ENCODE measurements at regions not wholly inside any gene's neighbourhood (a gene's known extent, or its start where the extent isn't known, plus 50 kb on each side); places are given as distances from the start of the nearest gene placed in this dataset.

GRCh38 chr15:77855871-77856270, 221.6 kb downstream of the TBC1D2B start:
- DNase-seq (ENCODE audit: low spot score in 2 of 2) = no peak
- WGBS, 2 donors = 85 to 93% methylated on average over 3 of the region's 3 CpGs

GRCh38 chr15:77854980-77855379, 222.3 kb upstream of the LINGO1 start:
- Histone ChIP-seq H3K27ac (no peak overlapping the region), H3K4me3 (no peak overlapping the region), H3K36me3 (no peaks in the 10 kb centered on the region), H3K4me1 (peaks cover 0 to 6% (median 0%) of the 10 kb centered on the region in 4 donors), H3K9me3 (peaks cover 0 to 15% (median 3%) of the 10 kb centered on the region in 4 donors), H3K27me3 (peaks cover 0 to 8% of the 10 kb centered on the region in 2 donors)
- TF ChIP-seq EP300 (IDR thresholded peaks at IDR 0.05) (no peak), CTCF (IDR thresholded peaks at IDR 0.05) (no peak), POLR2A (IDR thresholded peaks at IDR 0.05) (no peak)
- DNase-seq (ENCODE audit: low spot score in 2 of 2) = no peak

More at GRCh38 chr15:77855871-77856270, 221.6 kb downstream of the TBC1D2B start:
- H3K9me3 ChIP-seq = peaks cover 0 to 6% (median 0%) of the 10 kb centered on the region in 4 donors
- H3K4me1 ChIP-seq = peaks cover 0 to 6% (median 0%) of the 10 kb centered on the region in 4 donors
- H3K27ac ChIP-seq = no peak overlapping the region
- H3K36me3 ChIP-seq = no peaks in the 10 kb centered on the region
- no peak overlapping the region for H3K4me3 ChIP-seq
- TF ChIP-seq CTCF (IDR thresholded peaks at IDR 0.05) = no peak
- H3K27me3 ChIP-seq = peaks cover 0 to 8% of the 10 kb centered on the region in 2 donors

DNA sequence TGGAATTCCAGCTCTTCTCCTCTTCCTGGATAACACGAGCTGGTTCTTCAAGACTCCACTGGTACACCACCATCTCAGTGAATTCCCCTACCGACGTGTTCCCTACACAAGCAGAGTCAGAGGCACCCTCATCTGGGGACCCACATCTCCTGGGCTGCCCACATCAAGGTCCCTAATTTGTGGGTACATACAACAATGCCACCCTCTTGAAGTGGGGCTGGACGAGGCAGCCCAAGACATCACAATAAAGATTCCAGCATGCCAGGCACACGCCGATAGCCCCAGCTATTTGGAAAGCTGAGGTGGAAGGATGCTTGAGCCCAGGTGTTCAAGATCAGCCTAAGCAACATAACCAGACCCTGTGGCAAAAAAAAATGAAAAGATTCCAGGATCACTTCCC, 221.2 kb upstream of the LINGO1 start:
- H3K4me3 ChIP-seq = no peak overlapping the region
- H3K36me3 ChIP-seq = no peaks in the 10 kb centered on the region
- H3K27ac ChIP-seq = no peak overlapping the region
- H3K27me3 ChIP-seq = peaks cover 0 to 10% of the 10 kb centered on the region in 2 donors
- 92 to 93% methylated on average over 6 of the region's 6 CpGs for WGBS, 2 donors
- no peak for TF ChIP-seq EP300 (IDR thresholded peaks at IDR 0.05)
- no peak for TF ChIP-seq CTCF (IDR thresholded peaks at IDR 0.05)
- TF ChIP-seq POLR2A (IDR thresholded peaks at IDR 0.05) = no peak
- DNase-seq (ENCODE audit: low spot score in 2 of 2) = no peak
- peaks cover 0 to 24% (median 3%) of the 10 kb centered on the region in 4 donors for H3K9me3 ChIP-seq
- peaks cover 0 to 6% (median 0%) of the 10 kb centered on the region in 4 donors for H3K4me1 ChIP-seq

DNA sequence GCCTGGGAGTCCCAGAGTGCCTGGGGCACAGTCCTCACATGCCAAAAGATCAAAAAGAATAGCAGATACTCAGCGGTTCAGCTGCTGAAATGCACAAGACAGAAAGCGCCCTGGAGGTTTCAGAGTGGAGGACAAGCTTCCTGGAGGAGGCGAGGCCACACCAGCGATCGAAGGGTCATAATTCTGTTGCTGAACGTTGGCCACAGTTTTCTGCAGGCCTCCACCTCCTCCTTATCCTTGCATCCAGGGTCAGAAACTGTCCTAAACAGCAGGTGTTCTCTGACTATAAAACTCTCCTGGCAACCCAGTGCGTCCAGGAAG, 220.3 kb upstream of the LINGO1 start:
- DNase-seq (ENCODE audit: low spot score in 2 of 2) = no peak
- no peak overlapping the region for H3K4me3 ChIP-seq
- H3K27me3 ChIP-seq = peaks cover 0 to 14% of the 10 kb centered on the region in 2 donors
- no peak overlapping the region for H3K27ac ChIP-seq
- H3K9me3 ChIP-seq = peaks cover 0 to 25% (median 3%) of the 10 kb centered on the region in 4 donors
- peaks cover 0 to 6% (median 0%) of the 10 kb centered on the region in 4 donors for H3K4me1 ChIP-seq
- no peaks in the 10 kb centered on the region for H3K36me3 ChIP-seq
- TF ChIP-seq CTCF (IDR thresholded peaks at IDR 0.05) = no peak
- no peak for TF ChIP-seq POLR2A (IDR thresholded peaks at IDR 0.05)
- TF ChIP-seq EP300 (IDR thresholded peaks at IDR 0.05) = no peak
- whole genome bisulfite sequencing, 2 donors = 52 to 54% methylated on average over 7 of the region's 7 CpGs

DNA sequence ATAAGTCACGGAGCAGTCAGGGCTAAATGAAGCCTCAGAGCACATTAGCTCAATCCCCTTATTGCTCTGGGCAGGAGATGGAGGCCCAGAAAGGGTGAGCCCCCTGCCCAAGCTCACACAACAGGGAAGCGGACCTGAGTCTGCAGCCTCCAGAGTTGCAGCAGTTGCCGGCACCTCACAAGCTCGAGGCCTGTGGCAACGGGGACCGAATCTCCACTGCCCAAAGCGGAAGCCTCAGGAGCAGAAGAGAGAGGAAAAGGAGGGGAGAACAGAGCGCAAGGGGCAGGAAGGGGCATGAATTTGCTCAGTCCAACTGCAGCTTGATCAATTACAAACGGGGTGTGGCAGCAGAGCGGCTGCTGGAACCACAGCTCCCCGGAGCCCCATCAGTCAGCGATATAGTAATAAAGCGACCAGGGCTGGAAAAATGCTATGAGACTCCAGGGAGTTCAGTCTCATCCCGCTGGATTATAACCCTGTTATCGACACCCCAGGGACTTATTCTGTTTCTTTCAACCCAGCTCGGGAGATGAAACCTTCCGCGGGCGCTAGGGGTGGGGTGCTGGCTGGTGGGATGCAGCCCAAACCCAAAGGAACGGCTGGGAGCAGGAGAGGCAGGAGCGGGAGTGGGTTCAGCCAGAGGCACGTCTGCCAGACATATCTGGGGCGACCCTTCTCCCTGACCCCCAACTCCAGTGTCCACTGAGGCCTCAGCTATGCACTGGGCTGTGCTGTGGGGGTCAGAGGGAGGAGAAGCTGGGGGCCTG, 219.7 kb upstream of the LINGO1 start:
- H3K9me3 ChIP-seq = peaks cover 0 to 25% (median 3%) of the 10 kb centered on the region in 4 donors

More for the DNA sequence above, 219.7 kb upstream of the LINGO1 start:
- H3K4me3 ChIP-seq = no peak overlapping the region
- peaks cover 0 to 6% (median 0%) of the 10 kb centered on the region in 4 donors for H3K4me1 ChIP-seq
- no peak for DNase-seq (ENCODE audit: low spot score in 2 of 2)
- 48 to 54% methylated on average over 21 to 23 of the region's 23 CpGs for WGBS, 2 donors
- TF ChIP-seq POLR2A (IDR thresholded peaks at IDR 0.05) (no peak), CTCF (IDR thresholded peaks at IDR 0.05) (no peak), EP300 (IDR thresholded peaks at IDR 0.05) (no peak)
- H3K27me3 ChIP-seq = peaks cover 0 to 14% of the 10 kb centered on the region in 2 donors
- no peak overlapping the region for H3K27ac ChIP-seq
- no peaks in the 10 kb centered on the region for H3K36me3 ChIP-seq

Data from tibial nerve (tissue), 4 donors.